ENCODE measurements at regions not wholly inside any gene's neighbourhood (a gene's known extent, or its start where the extent isn't known, plus 50 kb on each side); places are given as distances from the start of the nearest gene placed in this dataset.

DNA sequence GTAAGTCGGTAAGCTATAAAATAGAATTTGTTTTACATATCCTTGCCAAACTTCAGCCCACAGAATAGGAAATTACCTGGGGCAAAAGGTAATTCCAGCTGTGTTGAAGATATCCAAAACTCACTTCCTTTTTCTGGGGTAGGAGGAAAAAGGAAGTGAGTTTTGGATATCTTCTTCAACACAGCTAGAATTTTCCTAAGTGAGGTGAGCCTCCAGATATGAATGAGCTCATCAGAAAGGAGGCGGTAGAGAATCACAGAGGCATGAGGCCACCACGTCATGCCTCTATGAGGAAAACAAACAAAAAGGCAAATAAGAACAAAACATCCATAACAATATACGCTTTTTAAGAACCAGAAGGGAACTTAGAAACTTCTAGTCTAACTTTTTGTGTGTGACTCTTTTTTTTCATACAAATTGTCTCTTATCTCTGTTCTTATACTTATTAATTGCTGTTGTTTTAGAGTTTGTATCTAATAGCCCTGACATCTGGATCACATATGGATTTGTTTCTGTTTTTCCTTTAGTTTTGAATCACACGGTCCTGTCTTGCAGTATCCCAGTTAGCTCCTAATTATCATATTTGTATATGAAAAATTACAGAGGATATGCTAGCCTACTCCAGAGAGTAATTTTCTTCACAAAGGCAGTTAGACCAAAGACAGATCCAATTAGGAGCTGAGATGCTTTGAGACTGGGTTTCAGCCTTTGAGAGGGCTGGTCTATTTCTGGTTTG, 104.5 kb downstream of the RBM43 start:
- TF ChIP-seq EZH2 (IDR thresholded peaks at IDR 0.05), result no peak
- TF ChIP-seq CTCF (IDR thresholded peaks at IDR 0.05), result no peak
- no peak for TF ChIP-seq EZH2phosphoT487 (IDR thresholded peaks at IDR 0.05)
